CD4-positive, alpha-beta T cell (primary cell): ENCODE measurements at regions not wholly inside any gene's neighbourhood (a gene's known extent, or its start where the extent isn't known, plus 50 kb on each side); places are given as distances from the start of the nearest gene placed in this dataset.

ENCODE experiments used
- ATAC-seq: fragments of 200-7000 bp; cut with Tn5 transposase; one replicate; pipeline ENCODE4 v1.10.0; 2022; ENCODE audit warnings: mild to moderate bottlenecking; ENCODE audit not compliant: poor library complexity
- CTCF ChIA-PET: fragments of 350-600 bp; sonication (Branson Sonifier 250); formaldehyde crosslinking; loops from one replicate; lab custom pipeline; 2021; ENCODE audit warnings: antibody characterized with exemption, inconsistent platforms; lab: Charles Lee
- POLR2A ChIA-PET: fragments of 350-600 bp; sonication (Branson Sonifier 250); formaldehyde crosslinking; loops from one replicate; lab custom pipeline; 2021; ENCODE audit warnings: antibody characterized with exemption, inconsistent platforms; lab: Charles Lee
- DNase-seq, 14 experiments: peaks; one replicate each; pipeline ENCODE4 v3.0.0-alpha.2; 2013 to 2020; ENCODE audit warnings: mixed read lengths in 2 of 14
- H3K27ac ChIP-seq, 2 donors: one replicate each; pipeline versions ENCODE4 v1.5.1 to v1.7.0; 2013; ENCODE audit warnings: low read length in 2 of 2, low read depth in 1 of 2, mild to moderate bottlenecking in 1 of 2
- H3K27me3 ChIP-seq, 2 experiments: 1 replicate in 1 of 2; 2 replicates in 1 of 2; pipeline versions ENCODE4 v1.6.1 to v1.7.0; 2013; ENCODE audit warnings: low read length in 2 of 2, control low read depth in 1 of 2, mild to moderate bottlenecking in 1 of 2, moderate library complexity in 1 of 2; ENCODE audit not compliant: insufficient read depth in 2 of 2, control insufficient read depth in 1 of 2
- H3K36me3 ChIP-seq: one replicate; pipeline ENCODE4 v1.6.1; 2013; ENCODE audit warnings: low read length, control low read depth; ENCODE audit not compliant: insufficient read depth
- H3K4me1 ChIP-seq: one replicate; pipeline ENCODE4 v1.6.1; 2013; ENCODE audit warnings: low read length, control low read depth; ENCODE audit not compliant: insufficient read depth
- H3K4me3 ChIP-seq: one replicate; pipeline ENCODE4 v1.5.1; 2013; ENCODE audit warnings: mild to moderate bottlenecking, low read length, moderate library complexity
- H3K9me3 ChIP-seq, 2 experiments: 1 replicate in 1 of 2; 2 replicates in 1 of 2; pipeline versions ENCODE4 v1.6.1 to v1.7.0; 2013; ENCODE audit warnings: low read length in 2 of 2, mild to moderate bottlenecking in 2 of 2, control low read depth in 1 of 2, moderate library complexity in 1 of 2; ENCODE audit not compliant: control insufficient read depth in 1 of 2, insufficient read depth in 1 of 2
- H3K27ac Mint-ChIP-seq: one replicate; pipeline ENCODE4 v1.8.0; 2020; ENCODE audit warnings: mixed read lengths
- H3K27me3 Mint-ChIP-seq: one replicate; pipeline ENCODE4 v1.8.0; 2021; ENCODE audit warnings: mixed read lengths
- H3K36me3 Mint-ChIP-seq: one replicate; pipeline ENCODE4 v1.8.0; 2021; ENCODE audit warnings: low read depth, mixed read lengths
- H3K4me1 Mint-ChIP-seq: one replicate; pipeline ENCODE4 v1.8.0; 2021; ENCODE audit warnings: low read depth, mixed read lengths
- H3K4me3 Mint-ChIP-seq: one replicate; pipeline ENCODE4 v1.8.0; 2020; ENCODE audit warnings: mild to moderate bottlenecking, mixed read lengths
- H3K9me3 Mint-ChIP-seq: one replicate; pipeline ENCODE4 v1.8.0; 2020; ENCODE audit warnings: mixed read lengths
- CTCF ChIP-seq: fragments of 200-600 bp; IDR thresholded peaks from one replicate; pipeline ENCODE4 v1.8.0; 2022; ENCODE audit warnings: antibody characterized with exemption, mild to moderate bottlenecking
- intact Hi-C, 2 experiments: fragments of 100-400 bp; cut with DNase I in 1 of 2; cut with micrococcal nuclease in 1 of 2; formaldehyde crosslinking; loops; one replicate each; pipeline versions ENCODE4 v1.15.1 to v1.9.0; 2023 to 2025; cut with DNase I, micrococcal nuclease

GRCh38 chr4:81631958-81632441 lies 160.3 kb upstream of the RASGEF1B start:
- ATAC-seq, result no peak
- intact Hi-C loops, result no loop called here
- H3K36me3 Mint-ChIP-seq, result no peaks in the 10 kb centered on the region
- Histone ChIP-seq H3K4me3 (no peak overlapping the region), H3K27ac (no peak overlapping the region), H3K27me3 (no peaks in the 10 kb centered on the region), H3K36me3 (no peaks in the 10 kb centered on the region), H3K9me3 (no peaks in the 10 kb centered on the region), H3K4me1 (no peaks in the 10 kb centered on the region)
- CTCF ChIA-PET, result no interaction called here
- no peak for DNase-seq
- POLR2A ChIA-PET, result no interaction called here
- peaks cover 6% of the 10 kb centered on the region for H3K4me1 Mint-ChIP-seq
- no peak overlapping the region for H3K27ac Mint-ChIP-seq
- no peaks in the 10 kb centered on the region for H3K27me3 Mint-ChIP-seq
- H3K4me3 Mint-ChIP-seq, result no peak overlapping the region
- no peak for TF ChIP-seq CTCF
- no peaks in the 10 kb centered on the region for H3K9me3 Mint-ChIP-seq

GRCh38 chr4:81629366-81629765 lies 157.7 kb upstream of the RASGEF1B start:
- Mint-ChIP-seq H3K4me3 (no peak overlapping the region), H3K9me3 (no peaks in the 10 kb centered on the region), H3K27ac (no peak overlapping the region), H3K4me1 (no peaks in the 10 kb centered on the region), H3K27me3 (no peaks in the 10 kb centered on the region), H3K36me3 (no peaks in the 10 kb centered on the region)
- ChIA-PET POLR2A (no interaction called here), CTCF (no interaction called here)
- H3K9me3 ChIP-seq, result no peaks in the 10 kb centered on the region
- no peaks in the 10 kb centered on the region for H3K4me1 ChIP-seq
- H3K27ac ChIP-seq, result no peak overlapping the region
- TF ChIP-seq CTCF, result no peak
- intact Hi-C loops, result no loop called here
- DNase-seq (no peak), ATAC-seq (no peak)
- H3K36me3 ChIP-seq, result no peaks in the 10 kb centered on the region
- H3K4me3 ChIP-seq, result no peak overlapping the region
- no peaks in the 10 kb centered on the region for H3K27me3 ChIP-seq

- intact Hi-C loops, result no loop called here
- Histone ChIP-seq H3K27ac (no peak overlapping the region), H3K27me3 (no peaks in the 10 kb centered on the region), H3K4me3 (no peak overlapping the region), H3K9me3 (no peaks in the 10 kb centered on the region), H3K36me3 (no peaks in the 10 kb centered on the region), H3K4me1 (no peaks in the 10 kb centered on the region)
- CTCF ChIA-PET, result no interaction called here
- no peak overlapping the region for H3K27ac Mint-ChIP-seq
- H3K4me1 Mint-ChIP-seq, result no peaks in the 10 kb centered on the region
- no peaks in the 10 kb centered on the region for H3K27me3 Mint-ChIP-seq
- no peak overlapping the region for H3K4me3 Mint-ChIP-seq
- DNase-seq (no peak), ATAC-seq (no peak)
- POLR2A ChIA-PET, result no interaction called here
- no peaks in the 10 kb centered on the region for H3K9me3 Mint-ChIP-seq
- no peak for TF ChIP-seq CTCF
- H3K36me3 Mint-ChIP-seq, result no peaks in the 10 kb centered on the region
Measured at GRCh38 chr4:81628489-81628888, 156.8 kb upstream of the RASGEF1B start.
